ENCODE measurements at regions not wholly inside any gene's neighbourhood (a gene's known extent, or its start where the extent isn't known, plus 50 kb on each side); places are given as distances from the start of the nearest gene placed in this dataset.

GRCh38 chrX:74251006-74251930, 52.7 kb upstream of the ZCCHC13 start:
- TF ChIP-seq CTCF (IDR thresholded peaks at IDR 0.05), result no peak
- TF ChIP-seq ZFX (IDR thresholded peaks at IDR 0.05; ENCODE audit: borderline replicate concordance), result no peak
- H3K27ac ChIP-seq, result peak overlapping the region; percentile 72

- TF ChIP-seq ZFX (IDR thresholded peaks at IDR 0.05; ENCODE audit: borderline replicate concordance), result no peak
- no peak for TF ChIP-seq CTCF (IDR thresholded peaks at IDR 0.05)
- peak overlapping the region; percentile 72 for H3K27ac ChIP-seq
Observed at GRCh38 chrX:74250574-74250973, 53.4 kb upstream of the ZCCHC13 start.

GRCh38 chrX:74249963-74250362, 54.0 kb upstream of the ZCCHC13 start:
- no peak for TF ChIP-seq CTCF (IDR thresholded peaks at IDR 0.05)
- TF ChIP-seq ZFX (IDR thresholded peaks at IDR 0.05; ENCODE audit: borderline replicate concordance), result no peak
- H3K27ac ChIP-seq, result peak overlapping the region; percentile 72

- no peak for TF ChIP-seq CTCF (IDR thresholded peaks at IDR 0.05)
- TF ChIP-seq ZFX (IDR thresholded peaks at IDR 0.05; ENCODE audit: borderline replicate concordance), result no peak
- H3K27ac ChIP-seq, result no peak overlapping the region
Observed at GRCh38 chrX:74248889-74249288, 55.1 kb upstream of the ZCCHC13 start.

- no peak for TF ChIP-seq CTCF (IDR thresholded peaks at IDR 0.05)
- no peak for TF ChIP-seq ZFX (IDR thresholded peaks at IDR 0.05; ENCODE audit: borderline replicate concordance)
- no peak overlapping the region for H3K27ac ChIP-seq
Observed at GRCh38 chrX:74246524-74246923, 57.5 kb upstream of the ZCCHC13 start.

- TF ChIP-seq ZFX (IDR thresholded peaks at IDR 0.05; ENCODE audit: borderline replicate concordance) (no peak), CTCF (IDR thresholded peaks at IDR 0.05) (no peak)
- H3K27ac ChIP-seq, result no peak overlapping the region
Observed at GRCh38 chrX:74242484-74243138, 61.4 kb upstream of the ZCCHC13 start.

GRCh38 chrX:74242050-74242449, 61.9 kb upstream of the ZCCHC13 start:
- no peak for TF ChIP-seq ZFX (IDR thresholded peaks at IDR 0.05; ENCODE audit: borderline replicate concordance)
- TF ChIP-seq CTCF (IDR thresholded peaks at IDR 0.05), result no peak
- H3K27ac ChIP-seq, result no peak overlapping the region

Measured in 22Rv1 (cell line).